ENCODE measurements at regions not wholly inside any gene's neighbourhood (a gene's known extent, or its start where the extent isn't known, plus 50 kb on each side); places are given as distances from the start of the nearest gene placed in this dataset.

DNA sequence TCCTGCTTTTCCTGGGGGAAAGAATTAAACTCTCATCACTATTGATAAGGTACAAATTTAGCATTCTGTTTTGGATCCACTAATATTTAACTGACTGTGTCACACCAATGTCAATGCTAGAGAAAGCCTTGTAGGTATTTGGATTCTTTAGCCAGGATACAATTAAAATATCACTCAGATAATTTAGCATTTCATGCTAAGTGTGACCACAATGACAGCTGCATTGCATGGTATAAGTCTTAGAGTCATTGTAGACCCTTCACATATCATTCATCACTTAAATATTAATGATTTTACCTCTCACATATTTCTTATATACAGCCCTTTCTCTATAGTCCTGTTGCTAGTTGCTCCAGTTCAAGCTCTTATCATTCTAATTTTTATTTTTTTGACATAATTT is 85.3 kb upstream of the ATP2B1 start:
- TF ChIP-seq, protein P1, sequence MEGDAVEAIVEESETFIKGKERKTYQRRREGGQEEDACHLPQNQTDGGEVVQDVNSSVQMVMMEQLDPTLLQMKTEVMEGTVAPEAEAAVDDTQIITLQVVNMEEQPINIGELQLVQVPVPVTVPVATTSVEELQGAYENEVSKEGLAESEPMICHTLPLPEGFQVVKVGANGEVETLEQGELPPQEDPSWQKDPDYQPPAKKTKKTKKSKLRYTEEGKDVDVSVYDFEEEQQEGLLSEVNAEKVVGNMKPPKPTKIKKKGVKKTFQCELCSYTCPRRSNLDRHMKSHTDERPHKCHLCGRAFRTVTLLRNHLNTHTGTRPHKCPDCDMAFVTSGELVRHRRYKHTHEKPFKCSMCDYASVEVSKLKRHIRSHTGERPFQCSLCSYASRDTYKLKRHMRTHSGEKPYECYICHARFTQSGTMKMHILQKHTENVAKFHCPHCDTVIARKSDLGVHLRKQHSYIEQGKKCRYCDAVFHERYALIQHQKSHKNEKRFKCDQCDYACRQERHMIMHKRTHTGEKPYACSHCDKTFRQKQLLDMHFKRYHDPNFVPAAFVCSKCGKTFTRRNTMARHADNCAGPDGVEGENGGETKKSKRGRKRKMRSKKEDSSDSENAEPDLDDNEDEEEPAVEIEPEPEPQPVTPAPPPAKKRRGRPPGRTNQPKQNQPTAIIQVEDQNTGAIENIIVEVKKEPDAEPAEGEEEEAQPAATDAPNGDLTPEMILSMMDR (IDR thresholded peaks at IDR 0.05): no peak
- TF ChIP-seq EP300 (IDR thresholded peaks at IDR 0.05) (no peak), POLR2A (IDR thresholded peaks at IDR 0.05) (no peak), POLR2AphosphoS5 (IDR thresholded peaks at IDR 0.05) (no peak)

Measured in sigmoid colon (tissue), 4 donors.